ENCODE measurements at regions not wholly inside any gene's neighbourhood (a gene's known extent, or its start where the extent isn't known, plus 50 kb on each side); places are given as distances from the start of the nearest gene placed in this dataset.

GRCh38 chr1:88298506-88298905, 385.6 kb upstream of the PKN2 start:
- Histone ChIP-seq H3K4me3 (ENCODE audit: low read length) (no peak overlapping the region), H3K4me1 (ENCODE audit: insufficient read depth, low read length) (no peaks in the 10 kb centered on the region), H3K27me3 (ENCODE audit: control insufficient read depth in 1 of 2, insufficient read depth in 2 of 2, low read length in 2 of 2) (no peaks in the 10 kb centered on the region), H3K36me3 (ENCODE audit: insufficient read depth, low read length) (no peaks in the 10 kb centered on the region), H3K9me3 (ENCODE audit: control insufficient read depth in 1 of 2, insufficient read depth in 1 of 2, low read length in 2 of 2) (no peaks in the 10 kb centered on the region), H3K27ac (ENCODE audit: low read depth in 1 of 2, low read length in 2 of 2) (no peak overlapping the region)
- ATAC-seq (ENCODE audit: poor library complexity) (no peak), DNase-seq (no peak)
- ChIA-PET CTCF (no interaction called here), POLR2A (no interaction called here)
- Mint-ChIP-seq H3K4me1 (ENCODE audit: low read depth) (no peaks in the 10 kb centered on the region), H3K27ac (no peak overlapping the region), H3K36me3 (ENCODE audit: low read depth) (no peaks in the 10 kb centered on the region), H3K9me3 (no peaks in the 10 kb centered on the region), H3K27me3 (no peaks in the 10 kb centered on the region), H3K4me3 (no peak overlapping the region)
- intact Hi-C loops (cut with DNase I, micrococcal nuclease), result no loop called here
- TF ChIP-seq, protein P1, sequence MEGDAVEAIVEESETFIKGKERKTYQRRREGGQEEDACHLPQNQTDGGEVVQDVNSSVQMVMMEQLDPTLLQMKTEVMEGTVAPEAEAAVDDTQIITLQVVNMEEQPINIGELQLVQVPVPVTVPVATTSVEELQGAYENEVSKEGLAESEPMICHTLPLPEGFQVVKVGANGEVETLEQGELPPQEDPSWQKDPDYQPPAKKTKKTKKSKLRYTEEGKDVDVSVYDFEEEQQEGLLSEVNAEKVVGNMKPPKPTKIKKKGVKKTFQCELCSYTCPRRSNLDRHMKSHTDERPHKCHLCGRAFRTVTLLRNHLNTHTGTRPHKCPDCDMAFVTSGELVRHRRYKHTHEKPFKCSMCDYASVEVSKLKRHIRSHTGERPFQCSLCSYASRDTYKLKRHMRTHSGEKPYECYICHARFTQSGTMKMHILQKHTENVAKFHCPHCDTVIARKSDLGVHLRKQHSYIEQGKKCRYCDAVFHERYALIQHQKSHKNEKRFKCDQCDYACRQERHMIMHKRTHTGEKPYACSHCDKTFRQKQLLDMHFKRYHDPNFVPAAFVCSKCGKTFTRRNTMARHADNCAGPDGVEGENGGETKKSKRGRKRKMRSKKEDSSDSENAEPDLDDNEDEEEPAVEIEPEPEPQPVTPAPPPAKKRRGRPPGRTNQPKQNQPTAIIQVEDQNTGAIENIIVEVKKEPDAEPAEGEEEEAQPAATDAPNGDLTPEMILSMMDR (IDR thresholded peaks at IDR 0.05), result no peak

GRCh38 chr1:88300752-88301263, 383.3 kb upstream of the PKN2 start:
- Mint-ChIP-seq H3K4me3 (no peak overlapping the region), H3K27me3 (no peaks in the 10 kb centered on the region), H3K27ac (no peak overlapping the region), H3K4me1 (ENCODE audit: low read depth) (no peaks in the 10 kb centered on the region), H3K36me3 (ENCODE audit: low read depth) (no peaks in the 10 kb centered on the region), H3K9me3 (no peaks in the 10 kb centered on the region)
- DNase-seq (no peak), ATAC-seq (ENCODE audit: poor library complexity) (no peak)
- CTCF ChIA-PET, result no interaction called here
- TF ChIP-seq, protein P1 (IDR thresholded peaks at IDR 0.05), result no peak
- no peaks in the 10 kb centered on the region for H3K9me3 ChIP-seq (ENCODE audit: control insufficient read depth in 1 of 2, insufficient read depth in 1 of 2, low read length in 2 of 2)
- H3K27me3 ChIP-seq (ENCODE audit: control insufficient read depth in 1 of 2, insufficient read depth in 2 of 2, low read length in 2 of 2), result no peaks in the 10 kb centered on the region
- no peak overlapping the region for H3K4me3 ChIP-seq (ENCODE audit: low read length)
- H3K36me3 ChIP-seq (ENCODE audit: insufficient read depth, low read length), result no peaks in the 10 kb centered on the region
- intact Hi-C loops (cut with DNase I, micrococcal nuclease), result loop anchor here in 1 of 2 experiments (5.0 kb wide), 1 partner anchor 1169 kb away; no protein-coding TSS in a partner anchor
- H3K4me1 ChIP-seq (ENCODE audit: insufficient read depth, low read length), result no peaks in the 10 kb centered on the region
- POLR2A ChIA-PET, result no interaction called here
- H3K27ac ChIP-seq (ENCODE audit: low read depth in 1 of 2, low read length in 2 of 2), result no peak overlapping the region

DNA sequence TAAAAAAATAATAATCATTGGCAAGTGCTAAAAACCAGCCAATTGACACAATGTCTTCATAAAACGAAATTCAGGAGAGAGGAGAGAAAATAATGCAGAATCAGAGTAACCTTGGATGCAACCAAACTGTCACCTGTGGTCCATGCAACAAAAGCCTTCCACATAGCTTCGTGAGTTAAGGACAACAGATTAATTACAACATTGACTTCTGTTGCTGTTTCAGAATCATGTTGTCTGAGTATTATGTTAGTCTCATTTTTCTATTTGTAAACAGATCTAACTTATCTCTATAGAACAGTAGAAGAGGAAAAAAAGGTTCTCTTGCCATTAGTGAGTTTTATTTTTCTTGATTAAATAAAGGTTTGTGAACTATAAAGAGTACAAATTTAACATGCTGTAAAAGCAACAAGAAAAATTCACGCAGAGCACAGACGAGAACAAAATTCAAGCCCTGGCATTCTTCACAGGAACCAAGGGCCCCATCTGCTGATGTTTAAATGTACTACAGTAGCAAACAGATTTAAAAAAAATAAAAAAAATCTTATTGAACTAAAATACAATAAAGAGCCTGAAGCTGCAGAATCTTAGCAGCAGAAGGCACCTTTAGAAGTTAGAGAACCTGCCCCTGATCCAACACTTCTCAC, 381.1 kb upstream of the PKN2 start:
- TF ChIP-seq, protein P1 (IDR thresholded peaks at IDR 0.05), result no peak
- Mint-ChIP-seq H3K27ac (no peak overlapping the region), H3K9me3 (no peaks in the 10 kb centered on the region), H3K4me1 (ENCODE audit: low read depth) (no peaks in the 10 kb centered on the region), H3K4me3 (no peak overlapping the region), H3K36me3 (ENCODE audit: low read depth) (no peaks in the 10 kb centered on the region), H3K27me3 (no peaks in the 10 kb centered on the region)
- intact Hi-C loops (cut with DNase I, micrococcal nuclease), result loop anchor here in 1 of 2 experiments (5.0 kb wide), 1 partner anchor 1171 kb away; no protein-coding TSS in a partner anchor
- CTCF ChIA-PET, result interaction anchor here (0.6 kb wide), 1 partner anchor 1976 kb away, joined by 5 read pairs; no protein-coding TSS in a partner anchor
- no peaks in the 10 kb centered on the region for H3K27me3 ChIP-seq (ENCODE audit: control insufficient read depth in 1 of 2, insufficient read depth in 2 of 2, low read length in 2 of 2)
- no peaks in the 10 kb centered on the region for H3K36me3 ChIP-seq (ENCODE audit: insufficient read depth, low read length)
- no peak overlapping the region for H3K4me3 ChIP-seq (ENCODE audit: low read length)
- ATAC-seq (ENCODE audit: poor library complexity) (no peak), DNase-seq (no peak)
- H3K4me1 ChIP-seq (ENCODE audit: insufficient read depth, low read length), result no peaks in the 10 kb centered on the region
- POLR2A ChIA-PET, result no interaction called here
- no peaks in the 10 kb centered on the region for H3K9me3 ChIP-seq (ENCODE audit: control insufficient read depth in 1 of 2, insufficient read depth in 1 of 2, low read length in 2 of 2)
- H3K27ac ChIP-seq (ENCODE audit: low read depth in 1 of 2, low read length in 2 of 2), result no peak overlapping the region

Measured in CD4-positive, alpha-beta T cell (primary cell).